Trophoblast cell (in vitro differentiated cells and primary cell): ENCODE measurements at regions not wholly inside any gene's neighbourhood (a gene's known extent, or its start where the extent isn't known, plus 50 kb on each side); places are given as distances from the start of the nearest gene placed in this dataset.

ENCODE experiments used
- DNase-seq, 2 donors: peaks; one replicate each; pipeline ENCODE4 v3.0.0-alpha.2; 2016
- H2AFZ ChIP-seq: 2 replicates; pipeline ENCODE4 v1.6.1; 2013; ENCODE audit warnings: low read length, moderate library complexity, mild to moderate bottlenecking; ENCODE audit not compliant: insufficient read depth, poor library complexity
- H2AK5ac ChIP-seq: 2 replicates; pipeline ENCODE4 v1.6.1; 2013; ENCODE audit warnings: mild to moderate bottlenecking, low read length
- H2BK120ac ChIP-seq: 2 replicates; pipeline ENCODE4 v1.6.1; 2013; ENCODE audit warnings: low read length, mild to moderate bottlenecking, moderate library complexity; ENCODE audit not compliant: insufficient read depth, poor library complexity
- H2BK12ac ChIP-seq: 2 replicates; pipeline ENCODE4 v1.6.1; 2013; ENCODE audit warnings: mild to moderate bottlenecking, low read length, moderate library complexity
- H2BK5ac ChIP-seq: 2 replicates; pipeline ENCODE4 v1.6.1; 2013; ENCODE audit warnings: low read length, low read depth, moderate library complexity, mild to moderate bottlenecking; ENCODE audit not compliant: poor library complexity
- H3K14ac ChIP-seq: 2 replicates; pipeline ENCODE4 v1.6.1; 2013; ENCODE audit warnings: mild to moderate bottlenecking, low read length
- H3K18ac ChIP-seq: 2 replicates; pipeline ENCODE4 v1.6.1; 2013; ENCODE audit warnings: mild to moderate bottlenecking, low read length
- H3K23ac ChIP-seq: 2 replicates; pipeline ENCODE4 v1.6.1; 2013; ENCODE audit warnings: low read length
- H3K27ac ChIP-seq: 2 replicates; pipeline ENCODE4 v1.5.1; 2013; ENCODE audit warnings: low read depth, mild to moderate bottlenecking, inconsistent platforms, low read length, moderate library complexity
- H3K27me3 ChIP-seq: 2 replicates; pipeline ENCODE4 v1.6.1; 2013; ENCODE audit warnings: inconsistent platforms, mild to moderate bottlenecking, low read length, moderate library complexity; ENCODE audit not compliant: insufficient read depth
- H3K36me3 ChIP-seq, 2 experiments: 1 replicate in 1 of 2; 2 replicates in 1 of 2; pipeline ENCODE4 v1.6.1; 2013; ENCODE audit warnings: low read length in 2 of 2, mild to moderate bottlenecking in 2 of 2, moderate library complexity in 1 of 2; ENCODE audit not compliant: insufficient read depth in 2 of 2, control insufficient read depth in 1 of 2
- H3K4ac ChIP-seq: 2 replicates; pipeline ENCODE4 v1.6.1; 2013; ENCODE audit warnings: low read depth, mild to moderate bottlenecking, low read length, moderate library complexity
- H3K4me1 ChIP-seq, 2 experiments: 1 replicate in 1 of 2; 2 replicates in 1 of 2; pipeline ENCODE4 v1.6.1; 2013; ENCODE audit warnings: low read length in 2 of 2, mild to moderate bottlenecking in 2 of 2, moderate library complexity in 1 of 2; ENCODE audit not compliant: insufficient read depth in 2 of 2, control insufficient read depth in 1 of 2
- H3K4me2 ChIP-seq: 2 replicates; pipeline ENCODE4 v1.6.1; 2013; ENCODE audit warnings: inconsistent platforms, mild to moderate bottlenecking, low read length, moderate library complexity
- H3K4me3 ChIP-seq: 2 replicates; pipeline ENCODE4 v1.5.1; 2013; ENCODE audit warnings: mild to moderate bottlenecking, low read depth, low read length, inconsistent platforms
- H3K79me1 ChIP-seq: one replicate; pipeline ENCODE4 v1.6.1; 2013; ENCODE audit warnings: low read length
- H3K79me2 ChIP-seq: 2 replicates; pipeline ENCODE4 v1.6.1; 2013; ENCODE audit warnings: low read length, mild to moderate bottlenecking; ENCODE audit not compliant: control insufficient read depth, insufficient read depth, poor library complexity
- H3K9ac ChIP-seq: 2 replicates; pipeline ENCODE4 v1.6.1; 2013; ENCODE audit warnings: mild to moderate bottlenecking, low read length
- H3K9me3 ChIP-seq: 2 replicates; pipeline ENCODE4 v1.6.1; 2013; ENCODE audit warnings: low read depth, mild to moderate bottlenecking, control low read depth, inconsistent platforms, low read length; ENCODE audit not compliant: insufficient read depth
- H4K12ac ChIP-seq: 2 replicates; pipeline ENCODE4 v1.6.1; 2013; ENCODE audit warnings: low read depth, mild to moderate bottlenecking, low read length, moderate library complexity
- H4K8ac ChIP-seq: 2 replicates; pipeline ENCODE4 v1.6.1; 2013; ENCODE audit warnings: low read depth, mild to moderate bottlenecking, low read length, moderate library complexity
- H4K91ac ChIP-seq: one replicate; pipeline ENCODE4 v1.6.1; 2013; ENCODE audit warnings: low read depth, mild to moderate bottlenecking, low read length, moderate library complexity
- WGBS: extraction: QIAGEN DNeasy Blood & Tissue Kit; methylation state at CpG from one replicate; pipeline ENCODE4 v1.1.7; 2013; ENCODE audit warnings: missing lambda C conversion rate; ENCODE audit not compliant: insufficient read length, insufficient coverage; ENCODE audit errors: extremely low coverage; 5-methylcytosine and 5-hydroxymethylcytosine counted together

DNA sequence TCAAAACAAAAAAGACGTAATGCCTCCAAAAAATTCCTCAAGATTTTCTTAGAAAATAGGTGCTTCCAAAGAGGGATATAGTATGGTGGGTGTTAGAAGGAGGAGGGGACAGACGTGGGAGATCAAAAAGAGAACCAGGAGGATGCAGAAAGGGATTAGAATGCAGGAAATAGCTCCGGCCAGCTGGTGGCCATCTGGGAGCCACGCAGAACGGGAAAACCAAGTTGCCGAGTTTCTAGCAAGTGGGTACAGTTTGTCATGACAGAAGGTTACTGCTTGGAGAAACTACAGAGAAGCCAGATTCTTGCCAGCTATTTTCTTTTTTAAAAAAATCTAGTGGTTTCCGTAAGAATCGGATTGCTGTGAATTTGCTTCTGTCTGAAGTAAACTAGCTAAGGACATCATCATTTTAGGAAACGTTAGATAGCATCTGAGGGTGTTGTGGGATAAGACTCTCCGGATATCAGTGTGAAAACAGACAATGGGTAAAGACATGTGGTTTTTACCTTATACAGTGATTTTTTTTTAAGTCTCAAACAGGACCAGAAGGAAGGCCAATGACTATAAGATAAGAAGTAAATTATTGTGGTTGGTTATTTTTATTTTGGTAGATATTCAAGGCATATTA lies 104.9 kb downstream of the HSPH1 start:
- no peak for DNase-seq
- Histone ChIP-seq H3K18ac (no peak overlapping the region), H3K4me1 (no peaks in the 10 kb centered on the region), H3K79me2 (no peaks in the 10 kb centered on the region), H4K91ac (no peak overlapping the region), H3K4me3 (no peak overlapping the region), H2AK5ac (no peak overlapping the region), H2BK12ac (no peak overlapping the region), H3K4ac (no peak overlapping the region), H3K14ac (no peak overlapping the region), H3K36me3 (no peaks in the 10 kb centered on the region), H3K4me2 (no peak overlapping the region), H3K27ac (no peak overlapping the region), H3K9me3 (peaks cover 10% of the 10 kb centered on the region), H2BK120ac (no peak overlapping the region), H3K79me1 (no peaks in the 10 kb centered on the region), H4K8ac (no peak overlapping the region), H3K9ac (no peak overlapping the region), H3K27me3 (no peaks in the 10 kb centered on the region), H2BK5ac (no peak overlapping the region), H3K23ac (no peak overlapping the region), H4K12ac (no peak overlapping the region), H2AFZ (no peak overlapping the region)
- WGBS, result no CpG with 5 or more reads among the region's 10 CpGs

DNA sequence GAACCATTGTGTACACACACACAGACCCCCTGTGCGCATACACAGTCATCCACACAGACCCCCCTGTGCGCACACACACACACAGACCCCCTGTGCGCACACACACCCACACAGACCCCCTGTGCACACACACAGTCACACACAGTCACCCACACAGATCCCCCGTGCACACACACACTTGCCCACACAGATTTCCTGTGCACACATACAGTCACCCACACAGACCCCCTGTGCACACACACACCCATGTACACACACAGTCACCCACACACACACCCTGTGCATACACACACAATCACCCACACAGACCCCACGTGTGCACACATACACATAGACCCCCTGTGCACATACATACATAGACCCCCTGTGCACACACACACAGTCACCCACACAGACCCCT lies 106.1 kb downstream of the HSPH1 start:
- H3K4me1 ChIP-seq, result no peaks in the 10 kb centered on the region
- no CpG with 5 or more reads among the region's 5 CpGs for WGBS
- H2BK5ac ChIP-seq, result no peak overlapping the region
- H4K91ac ChIP-seq, result no peak overlapping the region
- peaks cover 10% of the 10 kb centered on the region for H3K9me3 ChIP-seq
- no peak overlapping the region for H3K4me2 ChIP-seq
- H2AK5ac ChIP-seq, result no peak overlapping the region
- H2BK12ac ChIP-seq, result no peak overlapping the region
- DNase-seq, result no peak
- H3K23ac ChIP-seq, result peak overlapping the region; percentile 41
- H3K14ac ChIP-seq, result no peak overlapping the region
- H3K4me3 ChIP-seq, result no peak overlapping the region
- H2AFZ ChIP-seq, result no peak overlapping the region
- no peak overlapping the region for H4K8ac ChIP-seq
- H3K27ac ChIP-seq, result no peak overlapping the region
- no peak overlapping the region for H3K9ac ChIP-seq
- H3K27me3 ChIP-seq, result no peaks in the 10 kb centered on the region
- H3K79me1 ChIP-seq, result no peaks in the 10 kb centered on the region
- H2BK120ac ChIP-seq, result no peak overlapping the region
- H3K36me3 ChIP-seq, result no peaks in the 10 kb centered on the region
- no peaks in the 10 kb centered on the region for H3K79me2 ChIP-seq
- H3K4ac ChIP-seq, result no peak overlapping the region
- no peak overlapping the region for H3K18ac ChIP-seq
- H4K12ac ChIP-seq, result no peak overlapping the region

DNA sequence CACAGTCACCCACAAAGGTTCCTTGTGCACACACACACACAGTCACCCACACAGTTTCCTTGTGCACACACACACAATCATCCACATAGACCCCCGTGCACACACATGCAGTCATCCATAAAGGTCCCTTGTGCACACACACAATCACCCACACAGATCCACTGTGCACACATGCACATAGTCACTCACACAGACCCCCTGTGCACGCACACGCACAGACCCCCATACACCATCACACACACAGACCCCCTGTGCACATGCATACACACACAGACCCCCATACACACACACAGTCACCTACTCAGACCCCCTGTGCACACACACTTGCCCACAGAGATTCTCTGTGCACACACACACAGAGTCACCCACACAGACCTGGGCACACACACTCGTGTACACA lies 107.1 kb downstream of the HSPH1 start:
- Histone ChIP-seq H3K36me3 (no peaks in the 10 kb centered on the region), H3K79me1 (no peaks in the 10 kb centered on the region), H3K9me3 (peaks cover 10% of the 10 kb centered on the region), H4K8ac (no peak overlapping the region), H3K79me2 (no peaks in the 10 kb centered on the region), H3K14ac (no peak overlapping the region), H3K4me2 (no peak overlapping the region), H2BK5ac (no peak overlapping the region), H3K4me1 (no peaks in the 10 kb centered on the region), H3K23ac (peak overlapping the region; percentile 22), H3K9ac (no peak overlapping the region), H3K4me3 (no peak overlapping the region), H2AK5ac (no peak overlapping the region), H4K91ac (no peak overlapping the region), H3K18ac (no peak overlapping the region), H2AFZ (no peak overlapping the region), H3K4ac (no peak overlapping the region), H2BK120ac (no peak overlapping the region), H2BK12ac (no peak overlapping the region), H3K27me3 (no peaks in the 10 kb centered on the region), H3K27ac (no peak overlapping the region), H4K12ac (no peak overlapping the region)
- DNase-seq, result no peak
- no CpG with 5 or more reads among the region's 4 CpGs for WGBS

DNA sequence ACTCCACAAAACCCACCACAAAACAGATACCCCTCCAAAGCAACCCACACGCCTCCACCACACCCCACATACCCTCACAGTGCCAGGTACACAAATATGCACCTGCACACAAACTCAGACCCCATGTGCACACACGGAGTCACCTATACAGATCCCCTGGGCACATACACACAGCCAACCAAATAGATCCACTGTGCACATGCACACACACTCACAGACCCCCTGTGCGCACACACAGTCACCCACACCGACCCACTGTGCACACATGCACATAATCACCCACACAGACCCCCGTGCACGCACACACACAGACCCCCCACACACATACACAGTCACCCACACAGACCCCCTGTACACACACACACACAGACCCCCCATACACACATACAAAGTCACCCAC lies 107.8 kb downstream of the HSPH1 start:
- no peaks in the 10 kb centered on the region for H3K79me2 ChIP-seq

More for the DNA sequence above, 107.8 kb downstream of the HSPH1 start:
- Histone ChIP-seq H3K4me1 (peaks cover 0 to under 1% of the 10 kb centered on the region in 2 experiments), H3K4ac (no peak overlapping the region), H4K12ac (no peak overlapping the region), H3K18ac (no peak overlapping the region), H2BK5ac (no peak overlapping the region), H3K4me3 (no peak overlapping the region), H3K36me3 (no peaks in the 10 kb centered on the region), H3K4me2 (no peak overlapping the region), H4K8ac (no peak overlapping the region), H3K27me3 (no peaks in the 10 kb centered on the region), H3K79me1 (no peaks in the 10 kb centered on the region), H3K27ac (no peak overlapping the region), H2BK12ac (no peak overlapping the region), H3K23ac (no peak overlapping the region), H3K9ac (no peak overlapping the region), H3K14ac (no peak overlapping the region), H2AK5ac (no peak overlapping the region), H2AFZ (no peak overlapping the region), H4K91ac (no peak overlapping the region), H2BK120ac (no peak overlapping the region), H3K9me3 (peaks cover 10% of the 10 kb centered on the region)
- DNase-seq, result no peak
- no CpG with 5 or more reads among the region's 6 CpGs for WGBS
